HCT116 (cell line): ENCODE measurements at regions not wholly inside any gene's neighbourhood (a gene's known extent, or its start where the extent isn't known, plus 50 kb on each side); places are given as distances from the start of the nearest gene placed in this dataset.

ENCODE experiments used
- CTCF ChIP-seq, 3 experiments: fragments of 200-600 bp in 1 of 3; sonication (generic) in 1 of 3; IDR thresholded peaks in 2 of 3; conservative IDR thresholded peaks in 1 of 3; 2 replicates each; pipeline ENCODE4 v1.5.1; 2012 to 2017; ENCODE audit warnings: low read depth in 2 of 3, low read length in 2 of 3, antibody characterized with exemption in 1 of 3, borderline replicate concordance in 1 of 3, control low read depth in 1 of 3, mild to moderate bottlenecking in 1 of 3, mixed read lengths in 1 of 3, mixed run types in 1 of 3, moderate library complexity in 1 of 3; ENCODE audit not compliant: insufficient read depth in 1 of 3
- FOSL1 ChIP-seq: IDR thresholded peaks from 2 replicates; pipeline ENCODE4 v1.6.1; 2012; ENCODE audit warnings: low read depth
- JUND ChIP-seq: IDR thresholded peaks from 2 replicates; pipeline ENCODE4 v1.6.1; 2012
- POLR2AphosphoS5 ChIP-seq: IDR thresholded peaks from 2 replicates; pipeline ENCODE4 v1.6.1; 2011; ENCODE audit warnings: mild to moderate bottlenecking, low read depth, low read length, moderate library complexity
- SP1 ChIP-seq: IDR thresholded peaks from 2 replicates; pipeline ENCODE4 v1.6.1; 2012; ENCODE audit warnings: low read depth
- TCF7L2 ChIP-seq: IDR thresholded peaks from 2 replicates; pipeline ENCODE4 v1.7.0; 2011; ENCODE audit warnings: borderline replicate concordance, inconsistent platforms; ENCODE audit not compliant: insufficient read depth, insufficient read length; ENCODE audit errors: extremely low read depth

- TF ChIP-seq SP1 = no peak
- TF ChIP-seq CTCF (IDR thresholded peaks at IDR 0.05 in 2 of 3, conservative IDR thresholded peaks at IDR 0.05 in 1 of 3; ENCODE audit: borderline replicate concordance in 1 of 3, insufficient read depth in 1 of 3, low read depth in 2 of 3, low read length in 2 of 3) = no peak
- TF ChIP-seq POLR2AphosphoS5 = no peak
- TF ChIP-seq JUND = no peak
- TF ChIP-seq FOSL1 = no peak
- TF ChIP-seq TCF7L2 = no peak
These were observed 304.7 kb downstream of the SOX4 start for GRCh38 chr6:21898107-21898796.
